H9 (cell line): ENCODE measurements at regions not wholly inside any gene's neighbourhood (a gene's known extent, or its start where the extent isn't known, plus 50 kb on each side); places are given as distances from the start of the nearest gene placed in this dataset.

Source experiments
- DNase-seq: peaks from one replicate; pipeline ENCODE4 v3.0.0-alpha.2; 2017
- H2AFZ ChIP-seq: one replicate; pipeline ENCODE4 v1.6.1; 2013; ENCODE audit warnings: mild to moderate bottlenecking, low read length, control low read depth, moderate library complexity
- H2AK5ac ChIP-seq: 2 replicates; pipeline ENCODE4 v1.6.1; 2013; ENCODE audit warnings: low read length, control low read depth, mixed read lengths; ENCODE audit not compliant: insufficient read length
- H2BK120ac ChIP-seq: one replicate; pipeline ENCODE4 v1.6.1; 2013; ENCODE audit warnings: low read depth, mild to moderate bottlenecking, low read length, control low read depth, inconsistent platforms; ENCODE audit not compliant: poor library complexity, severe bottlenecking
- H2BK12ac ChIP-seq: 2 replicates; pipeline ENCODE4 v1.6.1; 2013; ENCODE audit warnings: low read length, control low read depth, mixed read lengths, low read depth; ENCODE audit not compliant: insufficient read length
- H2BK15ac ChIP-seq: 2 replicates; pipeline ENCODE4 v1.6.1; 2013; ENCODE audit warnings: low read depth, low read length, control low read depth
- H2BK20ac ChIP-seq: one replicate; pipeline ENCODE4 v1.6.1; 2013; ENCODE audit warnings: low read depth, mild to moderate bottlenecking, low read length, control low read depth, inconsistent platforms; ENCODE audit not compliant: poor library complexity, severe bottlenecking
- H2BK5ac ChIP-seq: 2 replicates; pipeline ENCODE4 v1.6.1; 2013; ENCODE audit warnings: low read length, control low read depth, mixed read lengths; ENCODE audit not compliant: insufficient read length
- H3K14ac ChIP-seq: 2 replicates; pipeline ENCODE4 v1.6.1; 2013; ENCODE audit warnings: low read length, control low read depth; ENCODE audit not compliant: insufficient read depth
- H3K18ac ChIP-seq: 2 replicates; pipeline ENCODE4 v1.6.1; 2013; ENCODE audit warnings: low read depth, mild to moderate bottlenecking, mixed read lengths, low read length, control low read depth; ENCODE audit not compliant: insufficient read length
- H3K23ac ChIP-seq: 2 replicates; pipeline ENCODE4 v1.6.1; 2013; ENCODE audit warnings: low read length, control low read depth, mixed read lengths, low read depth; ENCODE audit not compliant: insufficient read length
- H3K23me2 ChIP-seq: 2 replicates; pipeline ENCODE4 v1.6.1; 2013; ENCODE audit warnings: low read depth, mild to moderate bottlenecking, mixed read lengths, low read length, control low read depth; ENCODE audit not compliant: insufficient read length, poor library complexity, severe bottlenecking
- H3K27ac ChIP-seq: 2 replicates; pipeline ENCODE4 v1.5.1; 2013; ENCODE audit warnings: low read length, control low read depth, mixed read lengths, low read depth; ENCODE audit not compliant: insufficient read length
- H3K27me3 ChIP-seq: 2 replicates; pipeline ENCODE4 v1.6.1; 2013; ENCODE audit warnings: low read length, control low read depth, inconsistent platforms; ENCODE audit not compliant: insufficient read depth
- H3K4ac ChIP-seq: 2 replicates; pipeline ENCODE4 v1.6.1; 2013; ENCODE audit warnings: low read depth, mild to moderate bottlenecking, control low read depth, inconsistent platforms, low read length, moderate library complexity
- H3K4me1 ChIP-seq: 2 replicates; pipeline ENCODE4 v1.6.1; 2013; ENCODE audit warnings: low read length, control low read depth, inconsistent platforms; ENCODE audit not compliant: insufficient read depth
- H3K4me2 ChIP-seq: 2 replicates; pipeline ENCODE4 v1.6.1; 2013; ENCODE audit warnings: low read length, control low read depth, mixed read lengths; ENCODE audit not compliant: insufficient read length, insufficient read depth
- H3K56ac ChIP-seq: 2 replicates; pipeline ENCODE4 v1.6.1; 2013; ENCODE audit warnings: low read depth, mild to moderate bottlenecking, mixed read lengths, low read length, control low read depth; ENCODE audit not compliant: insufficient read length
- H3K79me1 ChIP-seq: 2 replicates; pipeline ENCODE4 v1.6.1; 2013; ENCODE audit warnings: low read depth, mild to moderate bottlenecking, moderate library complexity, low read length, control low read depth, inconsistent platforms; ENCODE audit not compliant: insufficient read depth, poor library complexity, severe bottlenecking
- H3K79me2 ChIP-seq: 2 replicates; pipeline ENCODE4 v1.6.1; 2013; ENCODE audit warnings: low read length, control low read depth, inconsistent platforms; ENCODE audit not compliant: insufficient read depth
- H3K9ac ChIP-seq: 2 replicates; pipeline ENCODE4 v1.6.1; 2013; ENCODE audit warnings: low read length, control low read depth, mixed read lengths; ENCODE audit not compliant: insufficient read length; ENCODE audit errors: extremely low read depth
- H3K9me3 ChIP-seq: one replicate; pipeline ENCODE4 v1.6.1; 2013; ENCODE audit warnings: low read depth, low read length, inconsistent platforms; ENCODE audit not compliant: control insufficient read depth
- H3T11ph ChIP-seq: one replicate; pipeline ENCODE4 v1.6.1; 2013; ENCODE audit warnings: mild to moderate bottlenecking, low read length, control low read depth, inconsistent platforms
- H4K20me1 ChIP-seq: one replicate; pipeline ENCODE4 v1.6.1; 2013; ENCODE audit not compliant: control insufficient read depth, insufficient read length, insufficient read depth
- H4K5ac ChIP-seq: 2 replicates; pipeline ENCODE4 v1.6.1; 2013; ENCODE audit warnings: low read depth, mild to moderate bottlenecking, mixed read lengths, low read length, control low read depth; ENCODE audit not compliant: insufficient read length
- H4K8ac ChIP-seq: replicated peaks from 2 replicates; pipeline ENCODE4 v1.6.1; 2013; ENCODE audit warnings: low read length, control low read depth, mixed read lengths, low read depth; ENCODE audit not compliant: insufficient read length
- H4K91ac ChIP-seq: 2 replicates; pipeline ENCODE4 v1.6.1; 2013; ENCODE audit warnings: low read depth, mild to moderate bottlenecking, moderate library complexity, mixed read lengths, low read length, control low read depth; ENCODE audit not compliant: insufficient read length
- H3K27ac Mint-ChIP-seq, 3 experiments: 2 replicates in 2 of 3; 3 replicates in 1 of 3; pipeline ENCODE4 v1.8.0; 2020 to 2021; ENCODE audit warnings: mixed read lengths in 3 of 3, mild to moderate bottlenecking in 1 of 3, moderate library complexity in 1 of 3
- H3K27me3 Mint-ChIP-seq: 2 replicates; pipeline ENCODE4 v1.8.0; 2021; ENCODE audit warnings: low read depth, mild to moderate bottlenecking, moderate library complexity, mixed read lengths
- H3K36me3 Mint-ChIP-seq, 3 experiments: 2 replicates in 2 of 3; 3 replicates in 1 of 3; pipeline ENCODE4 v1.8.0; 2020 to 2021; ENCODE audit warnings: low read depth in 3 of 3, mixed read lengths in 3 of 3; ENCODE audit not compliant: insufficient read depth in 1 of 3
- H3K4me1 Mint-ChIP-seq, 2 experiments: 2 replicates each; pipeline ENCODE4 v1.8.0; 2020; ENCODE audit warnings: mixed read lengths in 2 of 2
- H3K4me3 Mint-ChIP-seq, 2 experiments: 2 replicates in 1 of 2; 3 replicates in 1 of 2; pipeline ENCODE4 v1.8.0; 2020 to 2021; ENCODE audit warnings: mild to moderate bottlenecking in 2 of 2, mixed read lengths in 2 of 2, moderate library complexity in 1 of 2
- H3K9me3 Mint-ChIP-seq, 2 experiments: 2 replicates in 1 of 2; 3 replicates in 1 of 2; pipeline ENCODE4 v1.8.0; 2020; ENCODE audit warnings: mild to moderate bottlenecking in 2 of 2, mixed read lengths in 2 of 2, moderate library complexity in 1 of 2
- TF ChIP-seq, protein P1 (sequence below): fragments of 200-600 bp; sonication (generic); conservative IDR thresholded peaks from 3 replicates; pipeline ENCODE4 v1.8.0; 2021; ENCODE audit warnings: antibody characterized with exemption, mild to moderate bottlenecking

DNA sequence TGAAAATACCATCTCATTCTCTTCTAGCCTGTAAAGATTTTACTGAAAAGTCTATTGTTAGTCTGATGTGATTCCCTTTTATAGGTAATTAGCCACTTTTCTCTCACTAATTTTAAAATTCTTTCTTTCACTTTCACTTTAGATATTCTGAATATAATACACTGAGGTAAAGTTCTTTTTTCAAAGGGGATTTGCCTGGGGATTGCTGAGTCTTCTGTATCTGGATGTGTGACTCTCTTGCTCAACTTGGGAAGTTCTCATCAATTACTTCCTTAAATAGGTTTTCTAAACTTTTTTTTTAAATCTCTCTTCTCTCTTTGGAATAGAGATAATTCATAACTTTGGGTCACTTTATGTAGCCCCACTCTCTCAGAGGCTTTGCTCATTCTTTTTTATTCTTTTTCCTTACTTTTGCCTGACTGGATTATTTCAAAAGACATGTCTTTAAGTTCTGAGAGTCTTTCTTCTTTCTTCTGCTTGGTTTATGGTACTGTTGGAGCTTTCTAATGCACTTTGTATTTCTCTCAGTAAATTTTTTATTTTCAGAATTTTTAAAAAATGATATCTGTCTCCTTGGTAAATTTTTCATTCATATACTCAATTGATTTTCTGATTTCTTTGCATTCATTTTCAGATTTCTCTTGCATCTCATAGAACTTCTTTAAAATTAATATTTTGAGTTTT lies 55.9 kb upstream of the IL12B start:
- Histone ChIP-seq H3K4ac (no peak overlapping the region), H4K5ac (no peak overlapping the region), H2BK5ac (no peak overlapping the region), H3T11ph (no peak overlapping the region), H3K56ac (no peak overlapping the region), H4K20me1 (no peaks in the 10 kb centered on the region), H3K23ac (no peak overlapping the region), H2BK15ac (no peak overlapping the region), H4K8ac (no peak overlapping the region), H3K18ac (no peak overlapping the region), H3K23me2 (no peaks in the 10 kb centered on the region), H3K27me3 (no peaks in the 10 kb centered on the region), H3K9ac (no peak overlapping the region), H2BK120ac (no peak overlapping the region), H3K9me3 (no peaks in the 10 kb centered on the region), H3K79me2 (0 out of 2 replicates have a peak, but pooled peaks cover 1% of the 10 kb centered on the region), H2BK20ac (no peak overlapping the region), H3K79me1 (no peaks in the 10 kb centered on the region), H3K4me1 (no peaks in the 10 kb centered on the region), H4K91ac (no peak overlapping the region), H3K14ac (no peak overlapping the region), H3K27ac (no peak overlapping the region), H2AK5ac (no peak overlapping the region), H3K4me2 (no peak overlapping the region), H2AFZ (no peak overlapping the region), H2BK12ac (no peak overlapping the region)
- DNase-seq = no peak
- Mint-ChIP-seq H3K9me3 (peaks cover 21 to 30% of the 10 kb centered on the region in 2 experiments), H3K27me3 (no peaks in the 10 kb centered on the region; the same call in none of the 2 replicates), H3K4me1 (peaks cover 5 to 6% of the 10 kb centered on the region in 2 experiments; a peak in 2 of 4 replicates), H3K36me3 (peaks cover 3 to 23% (median 6%) of the 10 kb centered on the region in 3 experiments; a peak in 5 of 7 replicates), H3K27ac (no peak overlapping the region), H3K4me3 (no peak overlapping the region)
- TF ChIP-seq, protein P1, sequence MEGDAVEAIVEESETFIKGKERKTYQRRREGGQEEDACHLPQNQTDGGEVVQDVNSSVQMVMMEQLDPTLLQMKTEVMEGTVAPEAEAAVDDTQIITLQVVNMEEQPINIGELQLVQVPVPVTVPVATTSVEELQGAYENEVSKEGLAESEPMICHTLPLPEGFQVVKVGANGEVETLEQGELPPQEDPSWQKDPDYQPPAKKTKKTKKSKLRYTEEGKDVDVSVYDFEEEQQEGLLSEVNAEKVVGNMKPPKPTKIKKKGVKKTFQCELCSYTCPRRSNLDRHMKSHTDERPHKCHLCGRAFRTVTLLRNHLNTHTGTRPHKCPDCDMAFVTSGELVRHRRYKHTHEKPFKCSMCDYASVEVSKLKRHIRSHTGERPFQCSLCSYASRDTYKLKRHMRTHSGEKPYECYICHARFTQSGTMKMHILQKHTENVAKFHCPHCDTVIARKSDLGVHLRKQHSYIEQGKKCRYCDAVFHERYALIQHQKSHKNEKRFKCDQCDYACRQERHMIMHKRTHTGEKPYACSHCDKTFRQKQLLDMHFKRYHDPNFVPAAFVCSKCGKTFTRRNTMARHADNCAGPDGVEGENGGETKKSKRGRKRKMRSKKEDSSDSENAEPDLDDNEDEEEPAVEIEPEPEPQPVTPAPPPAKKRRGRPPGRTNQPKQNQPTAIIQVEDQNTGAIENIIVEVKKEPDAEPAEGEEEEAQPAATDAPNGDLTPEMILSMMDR = no peak
